Endothelial cell of umbilical vein (primary cell): ENCODE measurements at regions not wholly inside any gene's neighbourhood (a gene's known extent, or its start where the extent isn't known, plus 50 kb on each side); places are given as distances from the start of the nearest gene placed in this dataset.

ENCODE experiments used
- BruUV-seq: library from RNA; stranded (reverse); fragments of 400-500 nt; replicated peaks from 2 replicates; lab custom pipeline; 2021; lab: Mats Ljungman, UMichigan
- CTCF ChIA-PET: fragments of 300-600, 350-600 bp; sonication (Branson Sonifier 250); formaldehyde crosslinking; loops from one replicate; lab custom pipeline; 2021; ENCODE audit warnings: antibody characterized with exemption, inconsistent platforms; lab: Charles Lee
- POLR2A ChIA-PET: fragments of 300-600, 350-600 bp; sonication (Branson Sonifier 250); formaldehyde crosslinking; loops from one replicate; lab custom pipeline; 2021; ENCODE audit warnings: antibody characterized with exemption, inconsistent platforms; lab: Charles Lee
- DNase-seq: peaks from one replicate; pipeline ENCODE4 v3.0.0-alpha.2; 2011; ENCODE audit warnings: low read depth, low spot score
- FAIRE-seq: peaks from 2 replicates; lab custom pipeline; 2011; peaks lifted over from hg19 to GRCh38; lab: Jason Lieb, UNC
- H2AFZ ChIP-seq: 2 replicates; pipeline ENCODE4 v1.6.0; 2012; ENCODE audit warnings: low read depth, low read length, control low read depth, inconsistent platforms
- H3K27ac ChIP-seq: 2 replicates; pipeline ENCODE4 v1.5.1; 2011; ENCODE audit warnings: low read depth, mild to moderate bottlenecking, control low read depth, low read length, moderate library complexity; ENCODE audit not compliant: insufficient read depth
- H3K27me3 ChIP-seq, 2 experiments: 2 replicates each; pipeline versions ENCODE4 v1.6.0 to v1.6.1; 2011; ENCODE audit warnings: low read length in 2 of 2, mixed read lengths in 1 of 2; ENCODE audit not compliant: control insufficient read depth in 2 of 2, insufficient read depth in 2 of 2
- H3K36me3 ChIP-seq, 2 experiments: 2 replicates in 1 of 2; 3 replicates in 1 of 2; pipeline ENCODE4 v1.5.1; 2011; ENCODE audit warnings: low read length in 2 of 2, mild to moderate bottlenecking in 1 of 2, moderate library complexity in 1 of 2; ENCODE audit not compliant: control insufficient read depth in 2 of 2, insufficient read depth in 2 of 2; ENCODE audit errors: extremely low read depth in 1 of 2
- H3K4me1 ChIP-seq: 3 replicates; pipeline ENCODE4 v1.5.1; 2011; ENCODE audit warnings: mild to moderate bottlenecking, low read length; ENCODE audit not compliant: control insufficient read depth, insufficient read depth; ENCODE audit errors: extremely low read depth
- H3K4me2 ChIP-seq: 2 replicates; pipeline ENCODE4 v1.6.1; 2011; ENCODE audit warnings: low read length, control low read depth, mixed read lengths; ENCODE audit not compliant: insufficient read depth
- H3K4me3 ChIP-seq, 3 experiments: fragments of 200-600 bp in 1 of 3; sonication (generic), shearing (Covaris generic) in 1 of 3; replicated peaks in 1 of 3; 2 replicates each; pipeline ENCODE4 v1.5.1; 2011 to 2016; ENCODE audit warnings: control low read depth in 3 of 3, low read length in 3 of 3, mild to moderate bottlenecking in 2 of 3, inconsistent platforms in 1 of 3, low read depth in 1 of 3, moderate library complexity in 1 of 3; ENCODE audit not compliant: insufficient read depth in 1 of 3
- H3K79me2 ChIP-seq: 2 replicates; pipeline ENCODE4 v1.6.0; 2012; ENCODE audit warnings: low read length, inconsistent platforms; ENCODE audit not compliant: control insufficient read depth, insufficient read depth
- H3K9ac ChIP-seq: replicated peaks from 2 replicates; pipeline ENCODE3; 2011; ENCODE audit warnings: low read length, control low read depth; ENCODE audit not compliant: insufficient read depth; ENCODE audit errors: extremely low read depth
- H3K9me1 ChIP-seq: replicated peaks from 3 replicates; pipeline ENCODE4 v1.6.0; 2011; ENCODE audit warnings: mild to moderate bottlenecking, low read length; ENCODE audit not compliant: control insufficient read depth, insufficient read depth; ENCODE audit errors: extremely low read depth
- H3K9me3 ChIP-seq: replicated peaks from 2 replicates; pipeline ENCODE4 v1.5.1; 2012; ENCODE audit warnings: low read length, inconsistent platforms; ENCODE audit not compliant: control insufficient read depth, insufficient read depth
- H4K20me1 ChIP-seq: replicated peaks from 2 replicates; pipeline ENCODE3; 2011; ENCODE audit warnings: mild to moderate bottlenecking, low read length; ENCODE audit not compliant: control insufficient read depth, insufficient read depth; ENCODE audit errors: extremely low read depth
- CTCF ChIP-seq, 2 donors: IDR thresholded peaks; 1 replicate in 1 of 2; 2 replicates in 1 of 2; pipeline ENCODE4 v1.5.1; 2011; ENCODE audit warnings: low read length in 2 of 2, mild to moderate bottlenecking in 2 of 2, moderate library complexity in 2 of 2, control low read depth in 1 of 2, inconsistent platforms in 1 of 2, low read depth in 1 of 2; ENCODE audit not compliant: insufficient read depth in 1 of 2; ENCODE audit errors: extremely low read depth in 1 of 2
- EZH2 ChIP-seq: IDR thresholded peaks from 2 replicates; pipeline ENCODE4 v1.6.1; 2012; ENCODE audit warnings: borderline replicate concordance, low read depth, mild to moderate bottlenecking, moderate library complexity, low read length, inconsistent platforms; ENCODE audit not compliant: severe bottlenecking
- FOS ChIP-seq: IDR thresholded peaks from 2 replicates; pipeline ENCODE4 v1.6.1; 2011; ENCODE audit warnings: mild to moderate bottlenecking, low read length, moderate library complexity, borderline replicate concordance; ENCODE audit not compliant: insufficient read depth
- GATA2 ChIP-seq: IDR thresholded peaks from 2 replicates; pipeline ENCODE4 v1.7.0; 2011; ENCODE audit warnings: low read depth, mild to moderate bottlenecking, moderate library complexity, mixed read lengths, low read length; ENCODE audit not compliant: insufficient read length, insufficient read depth
- JUN ChIP-seq: IDR thresholded peaks from 2 replicates; pipeline ENCODE4 v1.6.1; 2011; ENCODE audit warnings: borderline replicate concordance, low read depth; ENCODE audit not compliant: insufficient read length, insufficient read depth
- MYC ChIP-seq: IDR thresholded peaks from one replicate; pipeline ENCODE4 v1.6.1; 2011; ENCODE audit warnings: mild to moderate bottlenecking, low read depth, low read length
- POLR2A ChIP-seq: IDR thresholded peaks from 2 replicates; pipeline ENCODE4 v1.6.1; 2012; ENCODE audit warnings: low read depth, mild to moderate bottlenecking, control low read depth, low read length
- POLR2AphosphoS5 ChIP-seq: IDR thresholded peaks from 2 replicates; pipeline ENCODE4 v1.6.1; 2012; ENCODE audit warnings: low read depth, mild to moderate bottlenecking, control low read depth, low read length, moderate library complexity; ENCODE audit not compliant: insufficient read depth
- dilution Hi-C: fragments of 300-500 bp; cut with MboI; formaldehyde crosslinking; loops from one replicate; pipeline ENCODE4 v1.15.0; 2019; ENCODE audit warnings: low sequenced_read_pairs; ENCODE audit not compliant: extremely low pct_ligation_motif_present
- intact Hi-C: fragments of 100-400 bp; cut with micrococcal nuclease; formaldehyde crosslinking; loops from one replicate; pipeline ENCODE4 v1.10.0; 2022
- TF ChIP-seq, protein P1 (sequence below): IDR thresholded peaks from 2 replicates; pipeline ENCODE4 v1.6.1; 2011; ENCODE audit not compliant: insufficient read depth, insufficient read length

- Histone ChIP-seq H2AFZ (no peak overlapping the region), H3K27ac (no peak overlapping the region), H4K20me1 (no peaks in the 10 kb centered on the region), H3K4me1 (no peaks in the 10 kb centered on the region), H3K36me3 (no peaks in the 10 kb centered on the region), H3K9me1 (no peaks in the 10 kb centered on the region), H3K9ac (no peak overlapping the region), H3K9me3 (no peaks in the 10 kb centered on the region), H3K27me3 (no peaks in the 10 kb centered on the region), H3K4me3 (no peak overlapping the region), H3K4me2 (no peak overlapping the region), H3K79me2 (no peaks in the 10 kb centered on the region)
- no TSS peak for BruUV-seq
- dilution Hi-C loops: no loop called here
- ChIA-PET POLR2A (no interaction called here), CTCF (no interaction called here)
- TF ChIP-seq MYC: no peak
- TF ChIP-seq FOS: no peak
- DNase-seq (no peak), FAIRE-seq (no peak)
- intact Hi-C loops: no loop called here
Measured at GRCh38 chr4:62909238-62909637, 1500.0 kb downstream of the TECRL start.

DNA sequence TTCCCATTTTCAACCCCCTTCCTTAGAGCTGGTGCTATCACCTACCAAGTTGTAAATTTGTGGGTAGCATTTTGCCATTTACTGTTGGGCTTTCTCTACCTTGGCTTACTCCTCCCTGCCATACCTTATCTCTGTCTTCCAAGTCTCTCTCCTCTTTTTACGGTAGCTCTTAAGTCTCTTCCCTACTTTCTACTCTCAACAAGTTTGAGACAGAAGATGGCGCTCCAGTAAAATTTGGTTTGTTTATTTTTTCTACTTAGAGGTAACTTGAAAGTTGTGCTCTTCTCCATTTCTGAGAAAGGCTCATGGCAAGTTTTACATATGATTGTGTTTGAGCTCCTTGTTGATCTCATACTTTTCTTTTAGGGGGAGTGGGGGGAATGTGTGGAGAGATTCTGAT, 1508.1 kb downstream of the TECRL start:
- intact Hi-C loops: no loop called here
- Histone ChIP-seq H3K4me2 (no peak overlapping the region), H3K4me3 (no peak overlapping the region), H3K9me3 (peaks cover 2% of the 10 kb centered on the region), H3K27me3 (no peaks in the 10 kb centered on the region), H4K20me1 (no peaks in the 10 kb centered on the region), H3K9me1 (no peaks in the 10 kb centered on the region), H3K4me1 (no peaks in the 10 kb centered on the region), H3K27ac (no peak overlapping the region), H2AFZ (no peak overlapping the region), H3K9ac (no peak overlapping the region), H3K36me3 (no peaks in the 10 kb centered on the region), H3K79me2 (no peaks in the 10 kb centered on the region)
- dilution Hi-C loops: no loop called here
- ChIA-PET POLR2A (no interaction called here), CTCF (no interaction called here)
- FAIRE-seq: no peak
- no TSS peak for BruUV-seq
- TF ChIP-seq POLR2AphosphoS5 (no peak), MYC (no peak), GATA2 (no peak), CTCF (IDR thresholded peaks at IDR 0.05; ENCODE audit: extremely low read depth in 1 of 2, insufficient read depth in 1 of 2, low read depth in 1 of 2, low read length in 2 of 2) (no peak), JUN (no peak), FOS (no peak), EZH2 (no peak), POLR2A (no peak)
- TF ChIP-seq, protein P1, sequence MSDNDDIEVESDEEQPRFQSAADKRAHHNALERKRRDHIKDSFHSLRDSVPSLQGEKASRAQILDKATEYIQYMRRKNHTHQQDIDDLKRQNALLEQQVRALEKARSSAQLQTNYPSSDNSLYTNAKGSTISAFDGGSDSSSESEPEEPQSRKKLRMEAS: no peak
- DNase-seq: no peak
